Thyroid gland (tissue), 4 donors: ENCODE measurements at regions not wholly inside any gene's neighbourhood (a gene's known extent, or its start where the extent isn't known, plus 50 kb on each side); places are given as distances from the start of the nearest gene placed in this dataset.

Experiments used
- CTCF ChIP-seq, 6 experiments: fragments of 200-600 bp in 3 of 6; fragments of 450-650 bp in 3 of 6; sonication (generic) in 3 of 6; IDR thresholded peaks; one replicate each; pipeline ENCODE4 v1.5.1; 2016 to 2019; ENCODE audit warnings: antibody characterized with exemption in 6 of 6, mild to moderate bottlenecking in 2 of 6, inconsistent platforms in 1 of 6, moderate library complexity in 1 of 6
- POLR2A ChIP-seq, 2 donors: fragments of 450-650 bp; IDR thresholded peaks; one replicate each; pipeline ENCODE4 v1.6.1; 2017; ENCODE audit warnings: antibody characterized with exemption in 2 of 2, mild to moderate bottlenecking in 2 of 2, moderate library complexity in 1 of 2

GRCh38 chr15:79689030-79689429, 207.8 kb downstream of the MTHFS start:
- TF ChIP-seq CTCF (IDR thresholded peaks at IDR 0.05): no peak
- no peak for TF ChIP-seq POLR2A (IDR thresholded peaks at IDR 0.05)
